GM18868 (cell line): ENCODE measurements at regions not wholly inside any gene's neighbourhood (a gene's known extent, or its start where the extent isn't known, plus 50 kb on each side); places are given as distances from the start of the nearest gene placed in this dataset.
"Not testable (repeated sequence)": the region's sequence is repeated elsewhere in the genome, so short reads cannot be mapped to it uniquely, and the experiment has no call there.

Experiments
- ATAC-seq: cut with Tn5 transposase; IDR thresholded peaks from one replicate; pipeline ENCODE4 v1.9.1; 2021; ENCODE audit warnings: mild to moderate bottlenecking, moderate library complexity; ENCODE audit not compliant: unreplicated experiment

- ATAC-seq = peak; percentile 85
These were observed 307.6 kb downstream of the SPATA31A1 start for GRCh38 chr9:39663020-39663419.

- peak; percentile 56 for ATAC-seq
These were observed 308.2 kb downstream of the SPATA31A1 start for GRCh38 chr9:39663713-39664112.

- not testable (repeated sequence) for ATAC-seq
These were observed 309.6 kb downstream of the SPATA31A1 start for GRCh38 chr9:39665020-39665419.

- ATAC-seq = not testable (repeated sequence)
These were observed 319.2 kb downstream of the SPATA31A1 start for GRCh38 chr9:39674437-39675210.

- not testable (repeated sequence) for ATAC-seq
These were observed 319.7 kb downstream of the SPATA31A1 start for GRCh38 chr9:39675211-39675553.

GRCh38 chr9:39678534-39679263 lies 323.2 kb downstream of the SPATA31A1 start:
- ATAC-seq = not testable (repeated sequence)

GRCh38 chr9:39680694-39681401 lies 325.4 kb downstream of the SPATA31A1 start:
- ATAC-seq = not testable (repeated sequence)

- not testable (repeated sequence) for ATAC-seq
These were observed 373.4 kb downstream of the SPATA31A1 start for GRCh38 chr9:39728862-39729261.

GRCh38 chr9:39744898-39745297 lies 389.4 kb downstream of the SPATA31A1 start:
- not testable (repeated sequence) for ATAC-seq

- ATAC-seq = not testable (repeated sequence)
These were observed 420.1 kb downstream of the SPATA31A1 start for GRCh38 chr9:39775570-39775969.

- ATAC-seq = peak; percentile 100
These were observed 435.9 kb downstream of the SPATA31A1 start for GRCh38 chr9:39791356-39791755.

- not testable (repeated sequence) for ATAC-seq
These were observed 442.5 kb downstream of the SPATA31A1 start for GRCh38 chr9:39797935-39798334.

- not testable (repeated sequence) for ATAC-seq
These were observed 443.8 kb downstream of the SPATA31A1 start for GRCh38 chr9:39799252-39799651.

GRCh38 chr9:39802561-39802960 lies 447.1 kb downstream of the SPATA31A1 start:
- not testable (repeated sequence) for ATAC-seq

- ATAC-seq = peak; percentile 97
These were observed 454.1 kb downstream of the SPATA31A1 start for GRCh38 chr9:39809401-39810226.

GRCh38 chr9:39810401-39810800 lies 454.9 kb downstream of the SPATA31A1 start:
- not testable (repeated sequence) for ATAC-seq

- not testable (repeated sequence) for ATAC-seq
These were observed 456.1 kb downstream of the SPATA31A1 start for GRCh38 chr9:39811615-39812014.

- not testable (repeated sequence) for ATAC-seq
These were observed 473.0 kb downstream of the SPATA31A1 start for GRCh38 chr9:39828457-39828856.
